Kidney epithelial cell (primary cell): ENCODE measurements at regions not wholly inside any gene's neighbourhood (a gene's known extent, or its start where the extent isn't known, plus 50 kb on each side); places are given as distances from the start of the nearest gene placed in this dataset.

ENCODE experiments used
- DNase-seq: peaks from one replicate; pipeline ENCODE4 v3.0.0-alpha.2; 2010; ENCODE audit warnings: low read depth
- H3K27me3 ChIP-seq: 2 replicates; pipeline ENCODE4 v1.6.0; 2011; ENCODE audit warnings: low read length; ENCODE audit not compliant: control insufficient read depth, insufficient read depth
- H3K36me3 ChIP-seq: 2 replicates; pipeline ENCODE4 v1.5.1; 2011; ENCODE audit warnings: low read length; ENCODE audit not compliant: control insufficient read depth, insufficient read depth
- H3K4me3 ChIP-seq: 2 replicates; pipeline ENCODE4 v1.5.1; 2011; ENCODE audit warnings: low read depth, mild to moderate bottlenecking, control low read depth, low read length
- CTCF ChIP-seq: IDR thresholded peaks from 2 replicates; pipeline ENCODE4 v1.5.1; 2011; ENCODE audit warnings: mild to moderate bottlenecking, moderate library complexity, low read length, control low read depth, inconsistent platforms; ENCODE audit not compliant: insufficient read depth, poor library complexity, severe bottlenecking

GRCh38 chr6:71153755-71154325, 134.8 kb upstream of the OGFRL1 start:
- Histone ChIP-seq H3K27me3 (no peaks in the 10 kb centered on the region), H3K4me3 (no peak overlapping the region), H3K36me3 (no peaks in the 10 kb centered on the region)
- DNase-seq: no peak
- TF ChIP-seq CTCF: no peak

GRCh38 chr6:71157345-71157744, 131.3 kb upstream of the OGFRL1 start:
- no peak for TF ChIP-seq CTCF
- H3K27me3 ChIP-seq: no peaks in the 10 kb centered on the region
- no peaks in the 10 kb centered on the region for H3K36me3 ChIP-seq
- no peak for DNase-seq
- H3K4me3 ChIP-seq: no peak overlapping the region

DNA sequence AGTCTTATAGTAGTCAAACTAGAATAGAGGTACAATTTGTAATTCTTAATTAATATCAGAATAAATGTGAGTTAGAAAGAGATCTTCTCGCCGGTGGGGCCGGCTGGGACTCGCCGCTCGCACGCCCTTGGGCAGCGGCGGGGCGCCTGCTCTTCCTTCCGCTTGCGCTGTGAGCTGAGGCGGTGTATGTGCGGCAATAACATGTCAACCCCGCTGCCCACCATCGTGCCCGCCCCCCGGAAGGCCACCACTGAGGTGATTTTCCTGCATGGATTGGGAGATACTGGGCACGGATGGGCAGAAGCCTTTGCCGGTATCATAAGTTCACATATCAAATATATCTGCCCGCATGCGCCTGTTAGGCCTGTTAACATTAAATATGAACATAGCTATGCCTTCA, 123.7 kb upstream of the OGFRL1 start:
- no peak for TF ChIP-seq CTCF
- Histone ChIP-seq H3K4me3 (no peak overlapping the region), H3K27me3 (no peaks in the 10 kb centered on the region), H3K36me3 (no peaks in the 10 kb centered on the region)
- no peak for DNase-seq

GRCh38 chr6:71168233-71168765, 120.3 kb upstream of the OGFRL1 start:
- no peak overlapping the region for H3K4me3 ChIP-seq
- H3K36me3 ChIP-seq: no peaks in the 10 kb centered on the region
- TF ChIP-seq CTCF: no peak
- no peak for DNase-seq
- H3K27me3 ChIP-seq: no peaks in the 10 kb centered on the region

GRCh38 chr6:71171497-71172070, 117.0 kb upstream of the OGFRL1 start:
- no peak for TF ChIP-seq CTCF
- no peak for DNase-seq
- Histone ChIP-seq H3K36me3 (no peaks in the 10 kb centered on the region), H3K4me3 (no peak overlapping the region), H3K27me3 (no peaks in the 10 kb centered on the region)
